HG03108 (cell line): ENCODE measurements at regions not wholly inside any gene's neighbourhood (a gene's known extent, or its start where the extent isn't known, plus 50 kb on each side); places are given as distances from the start of the nearest gene placed in this dataset.

Experiments used
- ATAC-seq: cut with Tn5 transposase; IDR thresholded peaks from one replicate; pipeline ENCODE4 v1.9.1; 2021; ENCODE audit warnings: moderate library complexity; ENCODE audit not compliant: unreplicated experiment

DNA sequence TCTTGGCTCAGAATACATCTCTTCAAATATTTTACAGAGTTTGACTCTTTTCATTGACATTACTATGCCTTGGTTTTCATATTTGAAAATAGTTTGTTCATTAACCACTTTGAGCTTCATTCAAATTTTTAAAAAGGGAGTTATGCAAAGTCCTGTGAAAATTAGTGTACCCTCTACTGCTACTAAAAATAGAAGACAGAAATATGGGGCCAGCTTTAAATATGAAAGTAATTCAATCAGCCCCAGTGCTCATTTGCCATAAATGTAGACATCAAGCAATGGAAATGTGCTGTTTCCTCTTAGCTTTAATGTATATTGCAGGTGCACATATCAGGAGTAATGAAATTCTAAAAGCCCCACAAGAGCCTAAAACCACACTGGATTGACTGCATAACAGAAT lies 218.7 kb downstream of the SPATA18 start:
- ATAC-seq: no peak

DNA sequence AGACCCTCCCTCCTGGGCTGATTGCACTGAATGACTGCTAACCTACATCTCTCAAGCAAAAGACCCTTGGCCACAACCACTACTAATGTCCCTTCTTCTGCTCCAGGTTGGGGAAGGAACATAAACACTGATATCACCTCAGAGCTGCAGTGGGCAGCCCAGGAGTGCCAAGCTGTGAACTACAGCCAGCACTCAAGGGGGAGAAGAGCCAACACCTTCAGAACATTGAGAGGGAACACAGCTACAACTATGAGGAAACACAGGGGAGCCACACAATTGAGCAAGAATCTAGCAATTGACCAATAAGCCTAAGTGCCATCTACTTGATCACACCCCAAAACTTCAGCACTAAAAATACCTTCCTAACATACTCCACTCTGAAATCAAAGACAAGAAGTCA lies 222.8 kb downstream of the SPATA18 start:
- no peak for ATAC-seq

DNA sequence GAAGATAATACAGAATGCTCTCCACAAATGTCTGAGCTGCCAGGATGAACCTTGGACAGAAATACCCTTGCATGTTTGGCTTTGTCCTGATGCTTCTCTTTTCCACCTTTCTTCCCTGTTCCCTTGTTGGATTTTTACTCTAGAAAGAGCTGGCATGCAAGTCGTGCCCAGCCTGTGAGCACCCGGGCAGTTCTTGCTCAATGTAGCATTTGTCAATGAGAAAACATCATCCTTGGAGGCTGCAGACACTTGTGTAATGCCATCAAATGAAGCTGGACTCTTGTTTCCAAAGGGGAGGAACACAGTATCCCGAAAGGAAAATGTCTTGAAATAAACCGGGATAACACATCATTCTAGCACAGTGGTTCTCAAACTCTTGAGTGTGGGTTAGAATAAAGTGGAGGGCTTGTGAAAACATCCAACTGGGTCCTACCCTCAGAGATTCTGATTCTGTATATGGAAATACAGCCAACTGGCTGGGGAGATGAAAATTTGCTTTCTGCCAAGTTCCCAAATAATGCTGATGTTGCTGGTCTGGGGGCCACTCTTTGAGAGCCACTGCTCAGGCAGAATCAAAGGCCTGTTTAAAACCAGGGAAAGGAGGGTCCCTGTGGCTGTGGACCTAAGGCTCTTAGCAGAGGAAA lies 237.2 kb downstream of the SPATA18 start:
- no peak for ATAC-seq

DNA sequence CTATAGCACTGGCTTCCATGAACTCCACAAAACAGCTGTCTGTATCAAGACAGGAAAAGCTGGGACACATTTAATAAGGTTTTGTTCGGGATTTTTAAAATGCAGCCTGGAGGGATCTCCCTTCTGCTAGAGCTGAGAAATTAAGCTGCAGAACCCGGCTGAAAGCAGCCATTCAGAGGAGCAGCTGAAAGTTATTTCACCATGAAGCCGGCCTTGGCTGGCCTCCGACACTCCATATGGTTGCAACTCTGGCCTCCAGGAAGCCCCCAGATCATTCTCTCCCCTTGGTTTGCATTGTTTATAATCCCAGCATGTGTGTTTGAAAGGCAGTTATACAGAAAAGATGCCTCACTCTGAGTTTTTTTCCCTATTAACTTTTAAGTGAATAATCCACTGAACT lies 239.4 kb downstream of the SPATA18 start:
- ATAC-seq: no peak

DNA sequence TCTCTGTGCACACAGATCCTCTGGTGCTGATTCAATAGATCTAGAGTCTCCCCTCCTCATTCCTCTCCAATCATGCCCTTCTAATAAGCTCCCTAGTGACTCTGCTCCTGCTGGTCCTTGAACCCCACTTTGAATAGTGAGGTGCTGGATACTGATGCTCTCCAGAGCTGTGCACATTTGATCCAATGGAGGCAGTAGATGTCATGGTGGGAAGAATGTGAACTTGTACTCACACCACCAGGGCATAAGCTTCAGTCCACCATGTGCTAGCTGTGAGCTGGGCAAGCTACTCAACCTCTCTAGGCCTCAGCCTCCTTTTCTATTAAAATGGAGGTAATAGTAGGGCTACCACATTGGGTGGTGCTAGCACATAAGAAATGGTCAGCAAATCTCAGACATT lies 241.1 kb downstream of the SPATA18 start:
- no peak for ATAC-seq

DNA sequence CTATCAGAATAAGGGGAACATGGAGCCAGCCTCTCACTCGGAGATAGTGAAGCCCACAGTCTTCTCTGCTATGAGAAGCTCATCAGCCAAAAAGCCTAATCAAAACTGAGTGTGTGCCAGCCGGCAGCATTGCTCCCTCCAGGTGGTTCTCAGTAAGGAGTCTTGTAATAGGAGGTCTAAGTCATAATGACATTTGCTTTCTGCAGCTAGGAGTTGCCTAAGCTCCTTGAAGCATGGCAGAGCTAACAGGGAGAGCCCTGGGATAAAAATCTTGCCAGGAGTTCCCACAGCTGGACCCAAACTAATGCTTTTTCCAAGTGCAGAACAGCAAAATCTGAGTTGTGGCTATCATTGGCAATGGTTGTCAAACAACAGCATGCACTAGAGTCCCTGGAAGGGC lies 245.2 kb downstream of the SPATA18 start:
- ATAC-seq: no peak

DNA sequence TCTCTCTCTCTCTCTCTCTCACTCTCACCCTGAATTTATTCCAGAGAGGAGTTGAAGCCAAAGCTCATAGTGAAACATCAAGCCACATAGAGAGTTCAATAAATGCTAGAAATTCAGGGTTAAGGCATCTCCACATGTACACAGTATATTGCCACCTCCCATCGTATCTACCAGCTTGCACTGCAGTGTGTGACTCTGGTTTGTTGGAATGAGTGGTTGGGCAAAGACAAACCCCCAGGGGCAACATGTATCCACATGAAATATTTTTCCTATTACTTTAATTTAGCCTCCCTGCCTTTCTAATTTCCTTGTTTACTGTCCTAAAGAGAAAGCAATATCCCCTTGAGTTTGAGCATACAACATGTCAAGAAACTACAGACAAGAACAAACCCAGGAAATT lies 247.3 kb downstream of the SPATA18 start:
- no peak for ATAC-seq

DNA sequence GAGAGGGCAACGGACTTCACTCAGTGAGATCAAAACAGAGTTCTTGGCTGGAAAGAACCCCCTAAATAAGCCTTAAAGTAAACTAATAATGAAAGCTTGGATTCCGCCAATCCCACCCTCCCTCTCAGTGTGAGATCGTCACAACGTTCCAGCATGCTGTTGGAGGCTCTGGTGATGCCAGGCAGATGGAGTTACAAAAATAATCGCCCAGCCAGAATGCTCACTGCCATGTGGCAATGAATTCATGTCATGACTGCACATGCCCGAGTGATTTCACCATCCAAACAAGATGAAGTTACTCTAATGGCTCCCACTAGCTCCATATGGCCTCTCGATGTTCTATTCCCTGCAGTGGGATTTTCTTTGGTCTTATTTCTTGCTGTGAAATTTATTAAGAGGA lies 248.0 kb downstream of the SPATA18 start:
- ATAC-seq: no peak

DNA sequence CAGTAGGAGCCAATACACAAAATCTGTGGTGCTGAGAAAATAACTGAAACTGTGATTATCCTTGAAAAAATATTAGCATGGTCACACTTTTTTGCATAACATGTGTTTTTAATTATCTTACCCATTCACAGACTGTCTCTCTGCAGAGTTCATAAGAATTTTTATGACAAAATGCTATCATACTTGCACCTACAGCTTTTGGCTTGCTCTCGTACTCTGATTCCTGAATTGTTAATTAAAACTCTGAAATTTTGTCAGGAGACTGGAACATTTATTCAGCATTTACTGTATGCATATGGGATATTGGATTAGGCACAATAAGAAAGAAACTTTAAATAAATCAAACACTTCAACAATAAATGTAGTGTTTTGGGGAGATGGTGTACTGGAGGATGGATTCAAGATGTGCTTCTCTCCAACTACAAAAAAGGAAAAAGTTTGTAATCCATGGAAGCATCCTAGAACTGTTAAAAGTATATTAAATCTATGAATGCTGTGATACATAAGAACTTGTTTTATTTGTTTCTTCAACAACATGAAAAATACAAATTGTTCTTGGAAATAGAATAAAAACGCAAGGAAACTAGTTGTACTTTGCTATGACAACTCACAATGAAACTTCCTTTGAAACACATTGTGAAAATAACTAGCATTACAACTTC lies 260.5 kb downstream of the SPATA18 start:
- ATAC-seq: no peak

DNA sequence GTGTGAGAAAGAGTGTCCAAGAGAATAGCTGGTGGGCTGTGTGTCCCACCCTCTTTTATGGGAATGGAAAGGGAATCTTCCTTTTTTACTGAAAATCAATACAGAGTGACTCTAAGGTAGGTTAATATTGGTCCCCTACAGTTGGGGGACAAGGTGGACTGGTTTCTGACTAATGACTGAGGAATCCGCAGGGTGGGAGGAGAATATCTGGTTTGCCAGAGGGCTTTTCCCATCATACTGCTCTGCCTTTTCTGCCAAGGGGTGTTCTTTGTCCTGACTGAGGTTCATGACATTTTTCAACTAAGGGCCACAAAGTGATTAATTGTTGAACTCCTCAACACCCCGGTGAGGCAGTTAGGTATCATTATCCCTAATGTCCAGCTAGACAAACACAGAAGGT lies 261.6 kb downstream of the SPATA18 start:
- ATAC-seq: no peak

DNA sequence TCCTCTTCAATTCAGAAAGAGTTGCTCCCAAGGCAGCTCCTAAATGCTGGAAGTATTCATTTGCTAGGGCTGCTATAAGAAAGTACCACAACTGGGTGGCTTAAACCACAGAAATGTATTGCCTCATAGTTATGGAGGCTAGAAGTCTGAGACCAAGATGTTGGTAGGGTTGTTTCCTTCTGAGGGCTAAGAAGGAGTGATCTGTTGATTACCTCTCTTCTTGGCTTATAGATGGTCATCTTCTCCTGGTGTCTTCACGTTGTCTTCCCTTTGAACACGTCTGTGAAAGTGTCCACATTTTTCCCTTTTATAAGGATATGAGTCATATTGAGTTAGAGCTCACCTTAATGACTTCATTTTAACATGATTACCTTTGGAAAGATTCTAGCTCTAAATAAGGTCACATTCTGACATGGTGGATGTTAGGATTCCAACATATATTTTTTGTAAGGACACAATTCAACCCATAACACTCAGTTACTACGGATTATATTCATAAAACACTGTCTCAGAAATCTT lies 266.3 kb downstream of the SPATA18 start:
- ATAC-seq: no peak

DNA sequence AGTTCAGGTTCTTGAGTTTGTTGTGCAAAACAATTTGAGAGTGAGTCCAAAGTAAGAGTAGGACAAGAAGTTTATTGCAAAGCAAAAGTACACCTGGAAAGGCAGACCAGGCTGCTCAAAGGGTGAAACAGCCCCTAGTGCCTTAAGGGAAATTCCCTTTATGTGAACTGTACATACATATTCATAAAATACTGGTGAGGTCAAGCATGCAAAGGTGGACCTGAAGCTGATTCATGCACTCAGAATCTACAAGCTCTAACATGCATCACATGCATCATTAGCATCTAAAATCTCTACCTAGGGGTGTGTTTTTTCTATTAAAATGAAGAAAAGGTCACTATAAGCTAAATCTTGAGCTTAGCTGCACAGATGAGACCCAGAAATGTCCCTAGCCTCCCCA lies 266.9 kb downstream of the SPATA18 start:
- no peak for ATAC-seq

DNA sequence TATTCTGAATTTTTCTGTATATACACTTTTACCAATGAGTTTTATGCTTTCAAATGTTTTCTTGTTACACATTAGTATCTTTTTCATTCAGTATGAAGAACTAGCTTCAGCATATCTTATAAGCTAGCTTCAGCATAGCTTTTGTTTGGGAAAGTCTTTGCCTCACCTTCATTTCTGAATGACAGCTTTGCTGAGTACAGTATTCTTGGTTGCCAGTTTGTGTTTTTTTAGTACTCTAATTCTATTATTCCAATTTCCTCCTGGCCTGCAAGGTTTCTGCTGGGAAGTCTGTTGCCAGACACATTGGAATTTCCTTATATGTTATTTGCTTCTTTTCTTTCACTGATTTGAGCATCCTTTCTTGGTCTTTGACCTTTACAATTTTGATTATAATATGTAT lies 278.8 kb downstream of the SPATA18 start:
- no peak for ATAC-seq

DNA sequence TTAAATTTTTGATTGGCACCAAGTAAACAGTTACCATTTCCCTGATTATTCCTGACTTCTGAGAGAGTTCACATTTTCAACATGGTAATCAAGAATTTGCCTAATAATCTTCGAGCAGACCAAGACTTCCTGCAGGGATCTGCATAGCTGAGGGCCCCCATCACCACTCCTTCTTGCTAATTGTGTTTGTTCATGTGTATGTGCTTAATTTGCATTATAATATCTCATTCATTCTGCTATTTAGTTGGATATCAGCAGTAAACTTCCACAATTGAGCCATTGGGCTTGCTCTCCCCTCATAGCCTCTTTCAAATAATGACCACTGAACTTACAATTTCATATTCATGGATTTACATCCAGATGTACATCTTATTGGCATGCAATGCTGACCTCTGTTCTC lies 292.5 kb downstream of the SPATA18 start:
- ATAC-seq: no peak

DNA sequence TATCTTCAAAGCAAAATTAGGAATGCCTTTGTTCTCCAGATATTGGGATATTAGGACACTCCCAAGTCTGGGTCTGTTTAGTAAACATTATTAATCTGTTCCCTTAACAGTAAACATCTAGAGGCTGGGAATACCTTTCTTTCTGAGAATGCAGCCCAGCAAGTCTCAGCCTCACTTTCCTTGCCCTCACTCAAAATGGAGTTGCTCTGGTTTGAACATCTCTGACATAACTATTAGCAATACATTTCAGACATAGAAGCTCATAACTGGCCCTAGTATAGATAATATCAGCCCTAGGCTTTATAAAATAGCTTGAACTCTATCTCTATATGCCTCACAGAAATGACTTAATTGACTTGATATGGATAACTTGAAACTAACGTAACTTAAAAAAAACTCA lies 299.8 kb downstream of the SPATA18 start:
- no peak for ATAC-seq

DNA sequence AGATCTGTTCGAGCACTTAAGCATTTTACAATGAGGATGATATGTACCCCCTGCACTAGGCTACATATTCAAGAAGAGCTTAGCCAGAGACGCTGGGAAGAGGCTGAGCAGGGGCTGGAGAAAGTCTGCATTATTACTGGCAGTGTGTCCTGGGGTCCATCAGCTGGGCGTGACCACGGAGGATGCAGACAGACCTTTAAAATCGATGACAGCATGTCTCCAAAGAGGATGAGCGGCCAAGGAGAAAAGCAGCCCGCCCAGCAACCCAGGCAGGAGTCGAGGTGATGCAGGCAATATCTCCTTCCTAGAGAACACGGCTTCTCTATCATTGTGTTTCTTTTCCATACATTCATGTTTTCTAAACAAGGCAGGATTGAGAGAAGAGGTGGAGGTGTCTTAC lies 300.7 kb downstream of the USP46 start:
- no peak for ATAC-seq

DNA sequence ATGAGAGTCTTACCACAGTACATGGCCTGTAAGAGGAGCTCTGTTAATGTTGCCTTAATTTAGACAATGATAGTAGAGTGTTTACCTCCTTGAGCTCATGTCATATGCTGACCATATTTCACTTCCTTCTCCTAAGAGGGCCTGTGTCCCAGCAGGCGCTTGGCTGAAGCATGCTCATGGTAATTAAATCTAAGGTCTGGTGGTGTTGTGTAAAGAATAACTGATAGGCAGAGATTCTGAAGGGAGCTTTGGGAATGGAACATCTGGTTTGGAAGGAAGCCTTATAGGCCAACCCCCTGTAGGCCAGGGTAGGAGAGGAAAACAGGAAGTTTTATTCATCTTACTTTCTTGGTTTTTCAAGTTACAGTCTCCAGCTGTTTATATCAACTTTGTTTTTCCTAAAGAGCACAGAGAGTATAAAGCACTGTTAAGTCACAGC lies 300.2 kb downstream of the USP46 start:
- no peak for ATAC-seq

DNA sequence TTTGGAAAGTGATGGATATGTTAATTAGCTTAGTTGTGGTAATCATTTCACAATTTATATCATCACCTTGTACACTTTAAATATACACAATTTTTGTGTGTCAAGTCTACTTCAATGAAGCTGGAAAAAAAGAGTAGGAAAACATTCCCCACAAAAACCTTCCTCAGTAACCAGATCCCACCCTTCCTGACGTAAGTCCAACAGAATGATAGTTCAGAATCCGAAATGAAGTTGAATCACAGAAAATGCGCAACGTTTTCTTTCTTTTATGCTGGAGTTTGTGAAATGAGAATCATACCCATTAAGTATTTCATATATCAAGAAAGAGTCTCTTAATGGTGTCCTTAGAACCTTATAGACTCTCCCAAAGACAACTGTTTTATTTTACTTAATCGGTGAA lies 292.9 kb downstream of the USP46 start:
- ATAC-seq: no peak

DNA sequence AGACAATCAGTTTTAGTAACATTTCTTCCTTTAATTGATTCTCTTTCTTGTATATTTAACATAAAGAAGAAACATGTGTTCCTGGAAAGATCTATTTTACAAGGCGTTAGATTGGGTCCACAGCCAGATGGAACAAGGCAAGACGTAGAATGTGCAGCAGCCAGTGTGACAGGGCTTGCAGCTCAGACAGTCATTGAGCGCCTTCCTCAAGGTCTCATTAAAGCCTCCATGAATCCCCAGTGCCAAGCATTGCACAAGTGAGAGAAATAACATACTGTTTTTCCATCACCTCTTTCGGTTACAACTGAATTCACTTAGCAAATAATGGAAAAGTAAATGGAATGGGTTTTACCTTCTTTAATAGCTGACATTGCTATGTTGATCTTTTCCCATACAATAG lies 292.5 kb downstream of the USP46 start:
- no peak for ATAC-seq

DNA sequence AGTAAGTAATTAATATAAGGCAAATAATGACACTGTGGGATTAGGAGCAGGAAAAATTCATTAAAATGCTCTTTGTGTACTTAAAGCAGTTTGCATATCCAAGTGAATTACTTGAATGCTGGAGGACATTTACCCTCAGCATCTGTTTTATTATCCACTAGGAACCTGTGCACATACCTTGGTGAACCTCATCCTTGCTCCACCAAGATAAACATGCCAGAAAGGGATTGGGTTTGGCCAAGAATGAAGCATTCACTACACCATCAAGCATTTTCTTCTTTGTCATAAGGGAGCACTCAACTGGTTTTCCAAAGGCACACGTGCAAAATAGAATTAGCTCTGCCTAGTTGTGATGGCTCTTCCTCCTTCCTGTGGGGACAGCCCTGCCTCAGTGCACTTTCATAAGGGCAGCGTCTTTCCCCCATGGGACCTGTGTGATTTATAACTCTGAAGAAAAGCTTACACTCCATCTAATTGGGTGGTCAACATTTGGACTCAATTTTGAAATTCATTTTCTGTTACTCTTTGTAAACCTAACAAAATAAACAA lies 291.7 kb downstream of the USP46 start:
- ATAC-seq: no peak

DNA sequence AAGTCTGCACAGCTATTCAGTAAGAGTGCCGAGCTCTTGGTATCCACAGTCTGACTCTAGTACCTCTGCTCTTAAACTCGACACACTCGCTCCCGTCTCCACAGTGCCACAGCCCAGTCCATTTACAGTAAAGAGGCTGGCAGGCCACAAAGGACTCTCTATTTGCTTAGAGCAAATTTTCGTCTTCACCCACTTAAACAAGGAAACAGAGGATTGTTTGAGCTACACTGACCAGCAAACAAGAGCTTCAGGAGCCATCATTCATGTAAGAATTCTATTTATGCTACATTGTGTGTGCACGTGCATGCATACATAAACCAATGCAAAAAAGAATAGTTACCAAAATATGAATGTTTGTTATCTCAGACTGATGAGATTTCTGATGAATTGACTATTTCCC lies 290.2 kb downstream of the USP46 start:
- no peak for ATAC-seq

DNA sequence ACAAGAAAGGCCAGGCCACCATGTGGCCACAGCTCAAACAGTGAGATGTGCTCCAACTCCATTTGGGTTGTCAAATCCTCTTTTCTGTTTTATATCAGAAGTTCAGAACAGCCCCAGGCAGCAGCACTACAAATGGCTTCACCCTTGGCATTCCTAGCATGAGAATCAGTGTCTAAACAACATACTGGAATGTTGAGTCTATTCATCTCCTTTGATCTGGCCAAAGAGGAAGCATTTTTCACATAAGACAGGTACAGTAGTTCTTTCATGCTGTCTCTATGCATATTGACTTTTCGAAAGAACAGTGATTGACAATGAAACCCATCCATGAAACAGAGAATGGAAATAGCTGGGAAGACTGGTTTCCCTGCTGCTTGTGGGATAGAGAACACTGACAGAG lies 289.5 kb downstream of the USP46 start:
- no peak for ATAC-seq

DNA sequence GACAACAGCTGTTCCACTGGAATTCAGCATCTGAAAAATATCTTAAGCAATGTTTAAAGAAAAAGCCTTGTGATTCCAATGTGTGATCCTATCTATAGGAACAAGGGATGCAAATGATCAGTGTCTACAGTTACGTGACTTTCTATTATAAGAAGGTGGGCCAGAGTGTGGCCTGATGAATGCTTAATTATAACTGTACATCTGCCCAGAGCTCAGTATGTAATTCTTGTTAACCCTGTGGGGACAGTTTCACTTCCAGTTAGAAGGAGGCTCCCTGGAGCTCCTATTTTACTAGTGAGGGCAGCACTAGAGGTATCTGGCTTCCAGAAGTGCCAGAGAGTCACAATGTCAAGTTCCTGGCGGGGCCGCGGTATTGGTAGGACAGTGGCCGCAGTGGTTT lies 288.5 kb downstream of the USP46 start:
- ATAC-seq: no peak
